ENCODE measurements at regions not wholly inside any gene's neighbourhood (a gene's known extent, or its start where the extent isn't known, plus 50 kb on each side); places are given as distances from the start of the nearest gene placed in this dataset.

- DNase-seq (ENCODE audit: low spot score in 2 of 2): no peak
- intact Hi-C loops (cut with DNase I; ENCODE audit: low total_unique reads): no loop called here
- TF ChIP-seq POLR2A (IDR thresholded peaks at IDR 0.05) (no peak), CTCF (IDR thresholded peaks at IDR 0.05) (no peak)
- no peak overlapping the region for H3K4me3 ChIP-seq (ENCODE audit: low read depth, poor library complexity, severe bottlenecking)
- WGBS, 2 donors: 79 to 85% methylated on average over 3 of the region's 3 CpGs
Observed at GRCh38 chr9:120319452-120319851, 260.5 kb downstream of the CDK5RAP2 start.

- WGBS, 2 donors: 48 to 67% methylated on average over 3 of the region's 3 CpGs
- no peak overlapping the region for H3K4me3 ChIP-seq (ENCODE audit: low read depth, poor library complexity, severe bottlenecking)
- TF ChIP-seq CTCF (IDR thresholded peaks at IDR 0.05) (no peak), POLR2A (IDR thresholded peaks at IDR 0.05) (no peak)
- DNase-seq (ENCODE audit: low spot score in 2 of 2): no peak
- intact Hi-C loops (cut with DNase I; ENCODE audit: low total_unique reads): no loop called here
Observed at GRCh38 chr9:120315154-120315553, 264.8 kb downstream of the CDK5RAP2 start.

- no peak for DNase-seq (ENCODE audit: low spot score in 2 of 2)
- intact Hi-C loops (cut with DNase I; ENCODE audit: low total_unique reads): no loop called here
- no peak overlapping the region for H3K4me3 ChIP-seq (ENCODE audit: low read depth, poor library complexity, severe bottlenecking)
- WGBS, 2 donors: 84 to 88% methylated on average over 2 of the region's 2 CpGs
- TF ChIP-seq POLR2A (IDR thresholded peaks at IDR 0.05) (no peak), CTCF (IDR thresholded peaks at IDR 0.05) (no peak)
Observed at GRCh38 chr9:120312031-120312430, 267.9 kb downstream of the CDK5RAP2 start.

GRCh38 chr9:120310035-120310434 is 269.9 kb downstream of the CDK5RAP2 start:
- intact Hi-C loops (cut with DNase I; ENCODE audit: low total_unique reads): no loop called here
- DNase-seq (ENCODE audit: low spot score in 2 of 2): peak in 1 of 2 donors; percentile 31
- H3K4me3 ChIP-seq (ENCODE audit: low read depth, poor library complexity, severe bottlenecking): no peak overlapping the region
- TF ChIP-seq CTCF (IDR thresholded peaks at IDR 0.05) (no peak), POLR2A (IDR thresholded peaks at IDR 0.05) (no peak)
- WGBS, 2 donors: 58 to 66% methylated on average over 3 of the region's 3 CpGs

- no peak overlapping the region for H3K4me3 ChIP-seq (ENCODE audit: low read depth, poor library complexity, severe bottlenecking)
- intact Hi-C loops (cut with DNase I; ENCODE audit: low total_unique reads): no loop called here
- peak in 1 of 2 donors; percentile 56 for DNase-seq (ENCODE audit: low spot score in 2 of 2)
- TF ChIP-seq CTCF (IDR thresholded peaks at IDR 0.05) (no peak), POLR2A (IDR thresholded peaks at IDR 0.05) (no peak)
- WGBS, 2 donors: 26 to 54% methylated on average over 3 of the region's 3 CpGs
Observed at GRCh38 chr9:120308495-120308894, 271.5 kb downstream of the CDK5RAP2 start.

GRCh38 chr9:120307599-120307998 is 272.4 kb downstream of the CDK5RAP2 start:
- 90 to 96% methylated on average over 2 of the region's 2 CpGs for WGBS, 2 donors
- no peak overlapping the region for H3K4me3 ChIP-seq (ENCODE audit: low read depth, poor library complexity, severe bottlenecking)
- intact Hi-C loops (cut with DNase I; ENCODE audit: low total_unique reads): no loop called here
- peak in 1 of 2 donors; percentile 39 for DNase-seq (ENCODE audit: low spot score in 2 of 2)
- no peak for TF ChIP-seq CTCF (IDR thresholded peaks at IDR 0.05)
- no peak for TF ChIP-seq POLR2A (IDR thresholded peaks at IDR 0.05)

All from lower leg skin (tissue), 4 donors.